Kidney capillary endothelial cell (primary cell): ENCODE measurements at regions not wholly inside any gene's neighbourhood (a gene's known extent, or its start where the extent isn't known, plus 50 kb on each side); places are given as distances from the start of the nearest gene placed in this dataset.
"Not testable (repeated sequence)": the region's sequence is repeated elsewhere in the genome, so short reads cannot be mapped to it uniquely, and the experiment has no call there.

Experiments used
- DNase-seq: peaks from one replicate; pipeline ENCODE4 v3.0.0-alpha.2; 2018; ENCODE audit warnings: low spot score

- DNase-seq: peak; percentile 87
These were observed 596.5 kb upstream of the KLF12 start for GRCh38 chr13:74730556-74731331.

- no peak for DNase-seq
These were observed 592.0 kb upstream of the KLF12 start for GRCh38 chr13:74726206-74726605.

- not testable (repeated sequence) for DNase-seq
These were observed 584.1 kb upstream of the KLF12 start for GRCh38 chr13:74718232-74718842.

DNA sequence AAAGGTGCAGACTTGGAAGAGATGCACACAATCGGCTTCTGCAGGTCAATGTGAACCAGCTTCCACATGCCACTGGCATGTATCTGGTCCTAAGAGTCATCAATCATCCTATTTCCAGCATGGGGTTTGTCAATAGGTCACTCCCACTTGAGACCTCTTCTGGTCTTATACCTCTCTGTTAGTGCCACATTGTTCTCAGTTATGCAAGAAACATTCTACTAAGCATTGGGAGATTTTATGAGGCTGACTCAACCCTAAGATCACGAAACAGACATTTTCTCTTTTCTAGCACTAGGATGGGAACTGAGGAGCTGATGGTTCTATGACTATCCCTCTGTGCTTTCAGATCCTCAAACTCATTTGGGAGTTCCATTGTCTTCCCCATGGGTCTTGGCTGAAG is 581.5 kb upstream of the KLF12 start:
- DNase-seq: no peak

- no peak for DNase-seq
These were observed 575.8 kb upstream of the KLF12 start for GRCh38 chr13:74710006-74710405.

- no peak for DNase-seq
These were observed 575.0 kb upstream of the KLF12 start for GRCh38 chr13:74709226-74709625.

- DNase-seq: no peak
These were observed 574.4 kb upstream of the KLF12 start for GRCh38 chr13:74708629-74709028.

DNA sequence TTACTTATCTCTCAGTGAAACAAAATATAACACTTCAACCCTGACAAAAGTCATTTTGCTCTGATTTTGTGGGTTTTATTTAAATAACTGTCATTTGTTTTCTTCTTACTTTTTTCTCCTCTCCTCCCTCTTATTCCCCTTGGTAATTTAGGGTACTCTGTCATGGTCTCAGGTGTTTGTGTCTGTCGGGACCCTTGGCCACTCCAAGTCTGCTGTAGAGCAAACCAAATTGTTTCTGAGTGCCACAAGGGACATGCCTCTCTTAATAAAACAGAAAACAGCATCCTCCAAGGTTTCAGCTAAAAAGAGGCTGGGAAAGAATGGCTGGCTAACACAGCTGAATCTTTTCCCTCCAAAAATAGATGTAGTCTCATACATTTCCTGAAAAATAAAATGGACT is 573.1 kb upstream of the KLF12 start:
- no peak for DNase-seq

- DNase-seq: no peak
These were observed 572.6 kb upstream of the KLF12 start for GRCh38 chr13:74706801-74707200.

GRCh38 chr13:74705438-74705837 is 571.2 kb upstream of the KLF12 start:
- no peak for DNase-seq

- no peak for DNase-seq
These were observed 569.7 kb upstream of the KLF12 start for GRCh38 chr13:74703855-74704387.

GRCh38 chr13:74696148-74696922 is 562.1 kb upstream of the KLF12 start:
- DNase-seq: no peak

DNA sequence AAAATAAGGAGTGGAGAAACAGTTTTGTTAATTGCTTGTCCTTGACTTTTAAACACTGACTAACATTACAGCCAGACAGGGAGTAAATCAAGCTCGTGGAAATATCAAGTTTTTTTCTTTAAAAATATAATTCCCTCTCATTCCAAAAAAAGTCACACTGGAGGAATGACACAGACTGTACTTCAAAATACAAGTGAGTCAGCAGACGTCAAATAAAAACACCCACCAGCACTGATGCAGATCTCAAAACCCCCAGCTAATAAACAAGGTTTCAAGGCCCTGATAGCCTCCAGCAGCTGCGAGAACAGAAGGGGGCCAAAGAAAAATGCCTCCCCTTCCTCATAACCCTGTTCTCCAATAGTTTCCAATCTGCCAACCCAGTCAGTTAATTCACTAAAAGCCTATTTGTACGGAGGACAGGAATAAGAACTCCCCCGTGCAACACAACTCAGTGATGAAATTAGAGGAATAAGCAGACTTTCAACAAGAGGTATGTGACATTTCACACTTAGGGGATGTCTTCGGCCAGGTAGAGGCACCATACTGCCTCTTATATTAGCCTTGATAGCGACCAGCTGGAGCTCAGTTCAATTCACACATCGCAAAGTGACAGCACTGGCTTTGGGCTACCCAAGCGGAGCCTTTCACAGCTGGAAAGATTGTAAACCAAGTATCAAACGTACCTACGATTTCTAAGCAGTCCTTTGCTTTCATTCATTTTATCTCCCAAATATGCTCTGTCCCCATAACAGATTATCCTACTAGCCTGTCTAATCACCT is 561.0 kb upstream of the KLF12 start:
- no peak for DNase-seq

DNA sequence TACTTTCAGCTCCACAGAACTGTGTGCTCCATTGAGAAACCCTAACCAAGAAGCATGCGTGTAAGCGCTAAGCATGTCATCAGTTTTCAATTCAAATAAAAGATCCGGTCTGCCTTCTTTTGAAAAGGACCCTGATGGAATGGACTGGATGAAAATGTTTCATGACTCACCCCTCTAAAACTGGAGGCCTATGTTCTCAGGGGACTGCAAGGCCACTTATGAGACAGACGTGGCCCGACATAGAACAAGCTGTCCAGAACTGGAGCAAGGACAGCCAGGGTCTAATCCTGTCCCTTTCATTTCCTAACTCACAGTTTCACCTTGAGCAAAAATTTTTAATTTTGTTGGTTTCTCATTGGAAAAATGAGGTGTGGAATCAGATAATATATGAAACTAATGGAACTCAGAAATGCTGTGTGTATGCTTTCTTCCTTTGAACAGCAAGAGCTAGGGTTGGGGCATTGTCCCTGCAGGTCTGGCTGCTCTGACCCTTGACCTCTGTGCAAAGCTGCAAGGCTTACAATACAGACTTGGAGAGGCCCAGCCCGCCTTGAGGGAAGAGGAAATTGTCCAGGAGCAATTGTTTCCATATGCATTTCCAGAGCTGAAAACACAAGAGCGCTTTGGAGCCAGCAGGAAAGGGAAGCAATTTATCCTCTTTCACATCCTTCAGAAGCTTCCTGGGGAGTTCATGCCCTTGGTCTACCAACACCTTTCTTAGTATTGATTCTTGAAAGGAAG is 553.4 kb upstream of the KLF12 start:
- DNase-seq: peak; percentile 85

- no peak for DNase-seq
These were observed 549.2 kb upstream of the KLF12 start for GRCh38 chr13:74683411-74683810.

- DNase-seq: no peak
These were observed 548.5 kb upstream of the KLF12 start for GRCh38 chr13:74682746-74683145.

GRCh38 chr13:74681891-74682290 is 547.7 kb upstream of the KLF12 start:
- no peak for DNase-seq

- DNase-seq: no peak
These were observed 544.2 kb upstream of the KLF12 start for GRCh38 chr13:74678308-74678965.

DNA sequence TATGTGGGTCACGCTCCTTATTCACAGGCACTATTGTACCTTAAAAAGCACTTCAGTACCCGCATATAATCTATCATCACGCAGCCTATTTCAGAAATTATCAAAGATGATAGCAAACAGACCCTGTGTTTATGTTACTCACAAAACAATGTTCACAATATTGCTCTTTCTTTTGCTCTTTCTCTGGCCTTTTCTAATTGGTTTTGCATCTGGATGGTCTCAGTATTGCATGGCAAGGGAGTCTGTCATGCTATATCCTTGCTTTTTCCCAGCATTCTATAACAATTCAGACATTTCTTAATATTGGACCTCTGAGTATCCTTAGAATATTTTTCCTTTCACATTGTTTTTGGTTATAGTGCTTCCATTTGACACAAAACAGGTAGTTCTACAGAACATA is 541.8 kb upstream of the KLF12 start:
- DNase-seq: no peak

DNA sequence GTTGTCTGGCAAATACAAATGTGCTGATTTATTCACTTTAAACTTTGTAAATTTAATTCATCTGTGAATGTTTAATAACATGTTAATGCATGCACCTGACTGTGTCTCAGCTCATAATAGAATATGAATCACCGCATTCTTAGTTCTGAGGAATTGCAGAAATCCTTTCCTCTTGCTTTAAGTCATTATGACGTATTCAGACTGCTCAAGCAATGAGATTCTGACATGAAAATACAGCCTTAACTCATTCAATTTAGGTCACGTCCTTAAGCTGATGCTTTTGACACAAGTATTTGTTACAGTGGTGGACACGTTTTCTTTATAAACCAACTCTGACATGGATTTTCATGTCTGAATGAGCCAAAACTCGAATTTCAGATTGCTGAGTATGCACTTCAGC is 541.0 kb upstream of the KLF12 start:
- peak; percentile 39 for DNase-seq

DNA sequence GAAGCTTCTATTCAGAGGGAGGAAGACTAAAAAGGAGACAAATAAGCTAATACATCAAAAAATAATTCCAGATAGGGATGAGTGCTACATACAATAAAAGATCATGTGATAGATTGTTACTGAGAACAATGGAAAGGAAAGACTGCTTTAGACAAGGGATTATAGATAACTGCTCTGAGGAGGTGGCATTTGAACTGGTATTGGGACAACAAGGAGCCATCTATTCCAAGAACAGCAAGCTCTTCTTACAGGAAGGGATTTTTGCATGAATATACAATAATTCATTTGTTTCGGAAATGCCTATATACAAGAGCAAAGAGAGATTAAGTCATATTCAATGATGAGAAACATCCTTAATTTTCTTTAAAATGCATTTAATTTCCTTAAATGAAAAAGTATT is 540.5 kb upstream of the KLF12 start:
- no peak for DNase-seq
